ENCODE measurements at regions not wholly inside any gene's neighbourhood (a gene's known extent, or its start where the extent isn't known, plus 50 kb on each side); places are given as distances from the start of the nearest gene placed in this dataset.
"Not testable (repeated sequence)": the region's sequence is repeated elsewhere in the genome, so short reads cannot be mapped to it uniquely, and the experiment has no call there.

GRCh38 chr20:52035498-52035897, 156.1 kb downstream of the ZFP64 start:
- Histone ChIP-seq H3K4me3 (no peak overlapping the region), H3K27ac (no peak overlapping the region), H3K36me3 (no peaks in the 10 kb centered on the region), H3K9me3 (no peaks in the 10 kb centered on the region), H3K27me3 (no peaks in the 10 kb centered on the region), H3K4me1 (no peaks in the 10 kb centered on the region)
- no peak for TF ChIP-seq CTCF (IDR thresholded peaks at IDR 0.05)
- DNase-seq (ENCODE audit: low spot score): no peak

GRCh38 chr20:52034581-52034980, 157.0 kb downstream of the ZFP64 start:
- Histone ChIP-seq H3K27ac (no peak overlapping the region), H3K9me3 (no peaks in the 10 kb centered on the region), H3K36me3 (no peaks in the 10 kb centered on the region), H3K4me1 (no peaks in the 10 kb centered on the region), H3K27me3 (no peaks in the 10 kb centered on the region), H3K4me3 (no peak overlapping the region)
- TF ChIP-seq CTCF (IDR thresholded peaks at IDR 0.05): no peak
- DNase-seq (ENCODE audit: low spot score): no peak

- Histone ChIP-seq H3K27ac (no peak overlapping the region), H3K4me3 (no peak overlapping the region), H3K4me1 (no peaks in the 10 kb centered on the region), H3K27me3 (no peaks in the 10 kb centered on the region), H3K9me3 (no peaks in the 10 kb centered on the region), H3K36me3 (no peaks in the 10 kb centered on the region)
- no peak for TF ChIP-seq CTCF (IDR thresholded peaks at IDR 0.05)
- no peak for DNase-seq (ENCODE audit: low spot score)
Observed at GRCh38 chr20:52033313-52033712, 158.3 kb downstream of the ZFP64 start.

- not testable (repeated sequence) for H3K4me1 ChIP-seq; H3K27ac ChIP-seq; H3K27me3 ChIP-seq; H3K9me3 ChIP-seq; DNase-seq (ENCODE audit: low spot score); H3K4me3 ChIP-seq; H3K36me3 ChIP-seq
Observed at GRCh38 chr20:52032304-52032683, 159.3 kb downstream of the ZFP64 start.

- no peak for TF ChIP-seq CTCF (IDR thresholded peaks at IDR 0.05)
- Histone ChIP-seq H3K27ac (no peak overlapping the region), H3K27me3 (no peaks in the 10 kb centered on the region), H3K4me1 (no peaks in the 10 kb centered on the region), H3K4me3 (no peak overlapping the region), H3K9me3 (no peaks in the 10 kb centered on the region), H3K36me3 (no peaks in the 10 kb centered on the region)
- no peak for DNase-seq (ENCODE audit: low spot score)
Observed at GRCh38 chr20:52031563-52032303, 159.8 kb downstream of the ZFP64 start.

- TF ChIP-seq CTCF (IDR thresholded peaks at IDR 0.05): no peak
- Histone ChIP-seq H3K4me1 (no peaks in the 10 kb centered on the region), H3K4me3 (no peak overlapping the region), H3K9me3 (no peaks in the 10 kb centered on the region), H3K27ac (no peak overlapping the region), H3K27me3 (no peaks in the 10 kb centered on the region), H3K36me3 (no peaks in the 10 kb centered on the region)
- DNase-seq (ENCODE audit: low spot score): no peak
Observed at GRCh38 chr20:52031206-52031562, 160.4 kb downstream of the ZFP64 start.

- not testable (repeated sequence) for H3K27ac ChIP-seq; H3K36me3 ChIP-seq; DNase-seq (ENCODE audit: low spot score); H3K4me3 ChIP-seq; H3K4me1 ChIP-seq; H3K9me3 ChIP-seq; H3K27me3 ChIP-seq
Observed at GRCh38 chr20:52029129-52029528, 162.4 kb downstream of the ZFP64 start.
